KG1 (cell line): ENCODE measurements at regions not wholly inside any gene's neighbourhood (a gene's known extent, or its start where the extent isn't known, plus 50 kb on each side); places are given as distances from the start of the nearest gene placed in this dataset.

Experiments
- DNase-seq: peaks from one replicate; lab custom pipeline; 2025; lab: John Stamatoyannopoulos, UW

- no peak for DNase-seq
These were observed 215.6 kb downstream of the ESM1 start for GRCh38 chr5:54769746-54770145.

GRCh38 chr5:54769072-54769471, 216.3 kb downstream of the ESM1 start:
- DNase-seq: no peak

- no peak for DNase-seq
These were observed 218.6 kb downstream of the ESM1 start for GRCh38 chr5:54766748-54767147.

GRCh38 chr5:54765165-54766028, 220.0 kb downstream of the ESM1 start:
- no peak for DNase-seq

GRCh38 chr5:54764102-54765090, 221.0 kb downstream of the ESM1 start:
- no peak for DNase-seq

GRCh38 chr5:54761213-54761701, 224.1 kb downstream of the ESM1 start:
- DNase-seq: no peak

- DNase-seq: no peak
These were observed 225.0 kb downstream of the ESM1 start for GRCh38 chr5:54760182-54760935.

GRCh38 chr5:54758038-54758437, 227.4 kb downstream of the ESM1 start:
- no peak for DNase-seq

GRCh38 chr5:54757541-54757940, 227.9 kb downstream of the ESM1 start:
- DNase-seq: no peak

- DNase-seq: no peak
These were observed 228.5 kb downstream of the ESM1 start for GRCh38 chr5:54756796-54757402.

GRCh38 chr5:54756301-54756700, 229.1 kb downstream of the ESM1 start:
- DNase-seq: no peak

- DNase-seq: no peak
These were observed 230.5 kb downstream of the ESM1 start for GRCh38 chr5:54754878-54755277.

- no peak for DNase-seq
These were observed 231.0 kb downstream of the ESM1 start for GRCh38 chr5:54754420-54754819.

GRCh38 chr5:54753753-54754152, 231.6 kb downstream of the ESM1 start:
- DNase-seq: no peak

- no peak for DNase-seq
These were observed 232.4 kb downstream of the ESM1 start for GRCh38 chr5:54753034-54753433.

GRCh38 chr5:54748527-54748926, 231.0 kb downstream of the SNX18 start:
- DNase-seq: no peak

- DNase-seq: no peak
These were observed 229.3 kb downstream of the SNX18 start for GRCh38 chr5:54746777-54747398.

GRCh38 chr5:54746346-54746745, 228.8 kb downstream of the SNX18 start:
- no peak for DNase-seq

- DNase-seq: no peak
These were observed 228.0 kb downstream of the SNX18 start for GRCh38 chr5:54745599-54745998.

- DNase-seq: peak; percentile 68
These were observed 226.6 kb downstream of the SNX18 start for GRCh38 chr5:54743997-54744788.
